Testis (tissue), 2 donors: ENCODE measurements at regions not wholly inside any gene's neighbourhood (a gene's known extent, or its start where the extent isn't known, plus 50 kb on each side); places are given as distances from the start of the nearest gene placed in this dataset.
A peak's percentile ranks its signal among the peaks of the same experiment; 100 is the strongest.

Experiments
- DNase-seq: peaks from one replicate; pipeline ENCODE4 v3.0.0-alpha.2; 2019
- H3K27ac ChIP-seq, 2 donors: fragments of 200-600 bp; sonication (generic); one replicate each; pipeline ENCODE4 v1.5.1; 2019
- H3K27me3 ChIP-seq: fragments of 200-600 bp; sonication (generic); one replicate; pipeline ENCODE4 v1.5.1; 2019
- H3K36me3 ChIP-seq: fragments of 200-600 bp; sonication (generic); one replicate; pipeline ENCODE4 v1.5.1; 2017; ENCODE audit warnings: low read depth; ENCODE audit errors: missing control alignments
- H3K4me1 ChIP-seq: fragments of 200-600 bp; sonication (generic); one replicate; pipeline ENCODE4 v1.5.1; 2019
- H3K4me3 ChIP-seq, 2 donors: fragments of 200-600 bp; sonication (generic); one replicate each; pipeline ENCODE4 v1.5.1; 2017 to 2019
- H3K9me3 ChIP-seq: fragments of 200-600 bp; sonication (generic); one replicate; pipeline ENCODE4 v1.5.1; 2017
- POLR2A ChIP-seq: fragments of 450-650 bp; IDR thresholded peaks from one replicate; pipeline ENCODE4 v1.6.1; 2017; ENCODE audit warnings: antibody characterized with exemption, mild to moderate bottlenecking, moderate library complexity
- WGBS, 2 donors: methylation state at CpG; one replicate each; pipeline ENCODE4 v1.1.5; 2018; 5-methylcytosine and 5-hydroxymethylcytosine counted together
- intact Hi-C: fragments of 100-400 bp; cut with DNase I; formaldehyde crosslinking; loops from one replicate; pipeline ENCODE4 v1.15.1; 2023; ENCODE audit warnings: low total_unique reads
- TF ChIP-seq, protein P1 (sequence below), 3 experiments: fragments of 450-650 bp in 2 of 3; fragments of 200-600 bp in 1 of 3; sonication (generic) in 1 of 3; IDR thresholded peaks; one replicate each; pipeline ENCODE4 v1.5.1; 2016 to 2019; ENCODE audit warnings: antibody characterized with exemption in 3 of 3, mild to moderate bottlenecking in 2 of 3, moderate library complexity in 1 of 3

DNA sequence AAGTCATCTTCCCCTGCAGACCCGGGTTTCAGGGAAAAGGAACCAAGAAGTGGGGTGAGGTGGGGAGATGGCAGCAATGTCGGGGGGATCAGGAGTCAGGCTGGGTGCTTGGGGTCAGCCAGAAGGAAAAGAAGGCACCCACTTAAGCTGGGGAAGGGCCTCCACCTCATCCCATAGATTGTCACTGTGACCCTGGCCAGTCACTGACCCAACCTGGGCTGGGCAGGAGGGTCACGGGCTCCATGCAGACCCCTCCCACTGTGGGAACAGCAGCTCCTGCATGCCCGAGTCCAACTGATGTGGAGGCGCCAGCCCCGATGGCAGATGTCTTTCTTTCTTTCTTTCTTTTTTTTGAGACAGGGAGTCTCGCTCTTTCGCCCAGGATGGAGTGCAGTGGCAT is 53.6 kb upstream of the HAAO start:
- intact Hi-C loops: loop anchor here (10.0 kb wide), 1 partner anchor 379 kb away; the partner anchor contains the start of gene ZFP36L2
- Histone ChIP-seq H3K36me3 (no peaks in the 10 kb centered on the region), H3K9me3 (no peaks in the 10 kb centered on the region), H3K27ac (peak overlapping the region in 1 of 2 donors; percentile 34), H3K27me3 (no peaks in the 10 kb centered on the region), H3K4me1 (peaks cover 11% of the 10 kb centered on the region), H3K4me3 (no peak overlapping the region)
- no peak for DNase-seq
- TF ChIP-seq, protein P1, sequence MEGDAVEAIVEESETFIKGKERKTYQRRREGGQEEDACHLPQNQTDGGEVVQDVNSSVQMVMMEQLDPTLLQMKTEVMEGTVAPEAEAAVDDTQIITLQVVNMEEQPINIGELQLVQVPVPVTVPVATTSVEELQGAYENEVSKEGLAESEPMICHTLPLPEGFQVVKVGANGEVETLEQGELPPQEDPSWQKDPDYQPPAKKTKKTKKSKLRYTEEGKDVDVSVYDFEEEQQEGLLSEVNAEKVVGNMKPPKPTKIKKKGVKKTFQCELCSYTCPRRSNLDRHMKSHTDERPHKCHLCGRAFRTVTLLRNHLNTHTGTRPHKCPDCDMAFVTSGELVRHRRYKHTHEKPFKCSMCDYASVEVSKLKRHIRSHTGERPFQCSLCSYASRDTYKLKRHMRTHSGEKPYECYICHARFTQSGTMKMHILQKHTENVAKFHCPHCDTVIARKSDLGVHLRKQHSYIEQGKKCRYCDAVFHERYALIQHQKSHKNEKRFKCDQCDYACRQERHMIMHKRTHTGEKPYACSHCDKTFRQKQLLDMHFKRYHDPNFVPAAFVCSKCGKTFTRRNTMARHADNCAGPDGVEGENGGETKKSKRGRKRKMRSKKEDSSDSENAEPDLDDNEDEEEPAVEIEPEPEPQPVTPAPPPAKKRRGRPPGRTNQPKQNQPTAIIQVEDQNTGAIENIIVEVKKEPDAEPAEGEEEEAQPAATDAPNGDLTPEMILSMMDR (IDR thresholded peaks at IDR 0.05): no peak
- WGBS, 2 donors: 68 to 82% methylated on average over 7 to 8 of the region's 8 CpGs

DNA sequence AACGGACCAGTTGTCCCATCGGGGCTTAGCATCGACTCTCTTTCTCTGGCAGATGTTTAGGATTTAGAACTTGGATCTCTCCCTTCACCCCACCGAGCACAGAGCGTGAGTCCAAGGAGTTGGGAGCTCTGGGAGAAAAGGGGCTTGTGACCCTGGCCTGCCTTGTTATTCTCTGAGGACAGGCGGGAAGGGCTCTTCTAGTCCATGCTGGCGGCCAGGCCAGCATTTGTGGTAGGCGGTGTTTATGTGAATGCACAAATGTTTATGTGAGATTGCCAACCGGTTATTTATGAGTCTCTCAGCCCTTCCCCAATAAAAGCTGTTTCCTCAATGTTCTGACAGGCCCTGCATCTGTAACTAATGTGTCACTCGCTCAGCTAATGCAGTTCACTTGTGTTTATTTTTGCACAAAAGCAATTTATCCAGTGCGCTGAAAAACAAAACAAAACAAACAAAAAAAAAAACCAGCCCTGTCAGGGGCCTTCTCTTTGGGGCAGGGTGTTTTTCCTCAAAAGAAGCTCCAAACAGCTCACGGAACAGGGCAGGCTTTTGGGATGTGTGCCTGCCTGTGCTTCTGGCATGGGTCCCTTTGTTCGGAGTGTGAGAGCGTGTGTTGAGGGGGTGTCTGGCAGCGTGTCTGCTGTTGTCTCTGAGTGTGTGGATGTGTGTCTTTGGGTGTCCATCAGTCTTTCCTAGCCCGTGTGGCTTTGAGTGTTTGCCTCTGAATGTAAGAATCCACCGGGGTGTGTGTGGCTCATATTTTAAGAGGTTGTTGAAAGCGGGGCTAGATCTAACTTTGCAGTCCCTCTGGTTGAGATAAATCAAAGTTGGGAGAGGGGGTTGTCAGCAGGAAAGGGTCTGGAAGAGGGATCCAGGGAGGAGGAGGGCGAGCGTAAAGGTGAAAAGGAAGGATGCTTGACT is 52.8 kb upstream of the HAAO start:
- no peaks in the 10 kb centered on the region for H3K27me3 ChIP-seq
- no peak for TF ChIP-seq POLR2A
- TF ChIP-seq, protein P1 (IDR thresholded peaks at IDR 0.05): no peak

DNA sequence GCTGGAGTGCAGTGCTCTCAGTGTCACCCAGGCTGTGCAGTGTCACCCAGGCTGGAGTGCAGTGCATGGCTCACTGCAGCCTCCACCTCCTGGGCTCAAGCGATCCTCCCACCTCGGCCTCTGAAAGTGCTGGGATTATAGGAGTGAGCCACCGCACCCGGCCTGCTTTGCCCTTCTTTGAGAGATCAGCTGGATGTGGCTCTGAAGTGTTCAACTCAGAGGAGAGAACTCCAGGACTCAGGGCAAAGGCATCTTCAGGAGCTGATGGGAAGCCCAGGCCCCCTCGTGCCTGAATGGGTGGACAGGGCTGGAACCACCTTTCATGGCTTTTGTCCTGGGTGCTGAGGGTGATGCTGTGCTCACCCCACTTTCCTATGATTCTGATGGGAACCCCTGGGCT is 52.0 kb upstream of the HAAO start:
- peak overlapping the region in 1 of 2 donors; percentile 51 for H3K27ac ChIP-seq
- no peaks in the 10 kb centered on the region for H3K27me3 ChIP-seq
- 78 to 86% methylated on average over 3 to 5 of the region's 5 CpGs for WGBS, 2 donors
- no peaks in the 10 kb centered on the region for H3K36me3 ChIP-seq
- TF ChIP-seq, protein P1 (IDR thresholded peaks at IDR 0.05): no peak
- no peak for TF ChIP-seq POLR2A
- no peaks in the 10 kb centered on the region for H3K9me3 ChIP-seq
- intact Hi-C loops: loop anchor here (10.0 kb wide), 1 partner anchor 380 kb away; the partner anchor contains the start of gene ZFP36L2
- DNase-seq: no peak
- peaks cover 14% of the 10 kb centered on the region for H3K4me1 ChIP-seq
- no peak overlapping the region for H3K4me3 ChIP-seq

More for the DNA sequence above, 52.8 kb upstream of the HAAO start:
- H3K27ac ChIP-seq: peak overlapping the region in 1 of 2 donors; percentile 51
- H3K9me3 ChIP-seq: no peaks in the 10 kb centered on the region
- DNase-seq: peak; percentile 57
- H3K4me1 ChIP-seq: peaks cover 14% of the 10 kb centered on the region
- no peaks in the 10 kb centered on the region for H3K36me3 ChIP-seq
- intact Hi-C loops: loop anchor here (10.0 kb wide), 1 partner anchor 380 kb away; the partner anchor contains the start of gene ZFP36L2
- WGBS, 2 donors: 48 to 66% methylated on average over 20 of the region's 20 CpGs
- H3K4me3 ChIP-seq: no peak overlapping the region

DNA sequence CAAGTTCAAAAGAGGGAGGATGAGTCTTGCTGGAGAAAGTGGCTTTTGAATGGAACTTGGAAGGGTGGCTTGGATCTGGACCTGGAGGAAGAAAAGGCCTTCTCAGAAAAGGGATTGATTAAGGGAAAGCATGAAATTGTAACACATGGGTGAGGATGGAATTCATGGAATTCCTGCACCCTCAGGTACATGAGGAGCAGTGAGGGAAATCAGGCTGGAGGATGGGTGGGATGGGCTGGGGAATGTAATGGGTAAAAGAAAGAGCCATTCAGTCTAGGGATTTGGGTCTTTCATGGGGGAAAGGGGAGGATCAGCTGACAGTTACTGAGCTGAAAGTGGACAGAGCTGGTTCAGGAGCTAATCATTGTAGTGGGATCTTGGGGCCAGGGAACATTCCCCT is 51.2 kb upstream of the HAAO start:
- Histone ChIP-seq H3K4me1 (peaks cover 14% of the 10 kb centered on the region), H3K27me3 (no peaks in the 10 kb centered on the region), H3K9me3 (no peaks in the 10 kb centered on the region), H3K4me3 (no peak overlapping the region), H3K27ac (no peak overlapping the region), H3K36me3 (no peaks in the 10 kb centered on the region)
- TF ChIP-seq, protein P1 (IDR thresholded peaks at IDR 0.05): no peak
- TF ChIP-seq POLR2A: no peak
- DNase-seq: no peak
- intact Hi-C loops: loop anchor here (10.0 kb wide), 1 partner anchor 381 kb away; the partner anchor contains the start of gene ZFP36L2
